CD14-positive monocyte (primary cell): ENCODE measurements at regions not wholly inside any gene's neighbourhood (a gene's known extent, or its start where the extent isn't known, plus 50 kb on each side); places are given as distances from the start of the nearest gene placed in this dataset.

Experiments used
- DNase-seq, 3 donors: peaks; one replicate each; pipeline ENCODE4 v3.0.0-alpha.2; 2011 to 2022
- H2AFZ ChIP-seq: 2 replicates; pipeline ENCODE4 v1.6.0; 2012; ENCODE audit warnings: mild to moderate bottlenecking, low read depth, low read length, inconsistent platforms; ENCODE audit not compliant: insufficient read depth, poor library complexity, severe bottlenecking
- H3K27ac ChIP-seq, 2 donors: 1 replicate in 1 of 2; 2 replicates in 1 of 2; pipeline ENCODE4 v1.5.1; 2012 to 2013; ENCODE audit warnings: low read length in 2 of 2, control low read depth in 1 of 2, inconsistent platforms in 1 of 2, low read depth in 1 of 2, mild to moderate bottlenecking in 1 of 2
- H3K27me3 ChIP-seq, 2 donors: one replicate each; pipeline versions ENCODE4 v1.6.0 to v1.6.1; 2011 to 2013; ENCODE audit warnings: low read length in 2 of 2; ENCODE audit not compliant: control insufficient read depth in 2 of 2, insufficient read depth in 2 of 2
- H3K36me3 ChIP-seq, 2 donors: replicated peaks in 1 of 2; 1 replicate in 1 of 2; 2 replicates in 1 of 2; pipeline versions ENCODE4 v1.5.1 to v1.6.1; 2012 to 2013; ENCODE audit warnings: low read length in 2 of 2, control low read depth in 1 of 2, inconsistent platforms in 1 of 2, mild to moderate bottlenecking in 1 of 2; ENCODE audit not compliant: insufficient read depth in 2 of 2, control insufficient read depth in 1 of 2
- H3K4me1 ChIP-seq, 2 donors: 1 replicate in 1 of 2; 2 replicates in 1 of 2; pipeline versions ENCODE4 v1.5.1 to v1.6.1; 2012 to 2013; ENCODE audit warnings: low read length in 2 of 2, control low read depth in 1 of 2, inconsistent platforms in 1 of 2, mild to moderate bottlenecking in 1 of 2, moderate library complexity in 1 of 2; ENCODE audit not compliant: insufficient read depth in 2 of 2, control insufficient read depth in 1 of 2
- H3K4me2 ChIP-seq: replicated peaks from 2 replicates; pipeline ENCODE3; 2012; ENCODE audit warnings: low read length, moderate library complexity, mild to moderate bottlenecking; ENCODE audit not compliant: poor library complexity, severe bottlenecking; ENCODE audit errors: extremely low read depth
- H3K4me3 ChIP-seq, 3 experiments: fragments of 200-600 bp in 1 of 3; sonication (generic) in 1 of 3; replicated peaks in 1 of 3; 1 replicate in 2 of 3; 2 replicates in 1 of 3; pipeline ENCODE4 v1.5.1; 2011 to 2013; ENCODE audit warnings: low read length in 3 of 3, mild to moderate bottlenecking in 3 of 3, control low read depth in 2 of 3, low read depth in 2 of 3, inconsistent platforms in 1 of 3, moderate library complexity in 1 of 3
- H3K79me2 ChIP-seq: 2 replicates; pipeline ENCODE4 v1.6.0; 2012; ENCODE audit warnings: mild to moderate bottlenecking, control low read depth, inconsistent platforms, low read length, moderate library complexity; ENCODE audit not compliant: insufficient read depth
- H3K9ac ChIP-seq: 2 replicates; pipeline ENCODE4 v1.6.0; 2017; ENCODE audit warnings: low read length, mild to moderate bottlenecking; ENCODE audit not compliant: insufficient read depth, poor library complexity, severe bottlenecking
- H3K9me3 ChIP-seq, 2 donors: replicated peaks in 1 of 2; 1 replicate in 1 of 2; 2 replicates in 1 of 2; pipeline versions ENCODE4 v1.5.1 to v1.6.1; 2012 to 2013; ENCODE audit warnings: low read length in 2 of 2, control low read depth in 1 of 2; ENCODE audit not compliant: control insufficient read depth in 1 of 2, insufficient read depth in 1 of 2
- H4K20me1 ChIP-seq: 2 replicates; pipeline ENCODE4 v1.6.0; 2012; ENCODE audit warnings: mild to moderate bottlenecking, low read length, control low read depth, moderate library complexity; ENCODE audit not compliant: insufficient read depth
- H3K27ac Mint-ChIP-seq, 7 donors: one replicate each; pipeline ENCODE4 v1.8.0; 2020; ENCODE audit warnings: mild to moderate bottlenecking in 7 of 7, mixed read lengths in 7 of 7, moderate library complexity in 6 of 7, inconsistent platforms in 2 of 7
- H3K27me3 Mint-ChIP-seq, 3 donors: one replicate each; pipeline ENCODE4 v1.8.0; 2021 to 2022; ENCODE audit warnings: low read depth in 3 of 3, mild to moderate bottlenecking in 3 of 3, mixed read lengths in 3 of 3, moderate library complexity in 3 of 3, inconsistent platforms in 1 of 3
- H3K36me3 Mint-ChIP-seq, 2 donors: one replicate each; pipeline ENCODE4 v1.8.0; 2020; ENCODE audit warnings: mixed read lengths in 2 of 2, inconsistent platforms in 1 of 2, mild to moderate bottlenecking in 1 of 2
- H3K4me1 Mint-ChIP-seq: one replicate; pipeline ENCODE4 v1.8.0; 2020; ENCODE audit warnings: mild to moderate bottlenecking, mixed read lengths
- H3K4me3 Mint-ChIP-seq, 2 donors: one replicate each; pipeline ENCODE4 v1.8.0; 2020; ENCODE audit warnings: mild to moderate bottlenecking in 2 of 2, mixed read lengths in 2 of 2, moderate library complexity in 1 of 2
- H3K9me3 Mint-ChIP-seq, 7 donors: one replicate each; pipeline ENCODE4 v1.8.0; 2020 to 2022; ENCODE audit warnings: mixed read lengths in 7 of 7, mild to moderate bottlenecking in 6 of 7, moderate library complexity in 6 of 7, inconsistent platforms in 2 of 7
- CTCF ChIP-seq: fragments of 200-600 bp; IDR thresholded peaks from one replicate; pipeline ENCODE4 v1.8.0; 2022; ENCODE audit warnings: antibody characterized with exemption, mild to moderate bottlenecking
- WGBS: methylation state at CpG from one replicate; pipeline ENCODE4 v1.1.5; 2013; ENCODE audit warnings: missing lambda C conversion rate; ENCODE audit not compliant: insufficient coverage; 5-methylcytosine and 5-hydroxymethylcytosine counted together
- intact Hi-C, 2 donors: fragments of 100-400 bp; cut with micrococcal nuclease; formaldehyde crosslinking; loops; one replicate each; pipeline versions ENCODE4 v1.15.0 to v1.15.1; 2023

GRCh38 chr18:29008809-29009208 lies 831.9 kb upstream of the CDH2 start:
- Histone ChIP-seq H3K27me3 (no peaks in the 10 kb centered on the region), H4K20me1 (no peaks in the 10 kb centered on the region), H3K4me3 (no peak overlapping the region), H3K4me1 (no peaks in the 10 kb centered on the region), H3K9ac (no peak overlapping the region), H3K79me2 (no peaks in the 10 kb centered on the region), H2AFZ (no peak overlapping the region), H3K4me2 (no peak overlapping the region), H3K36me3 (no peaks in the 10 kb centered on the region), H3K27ac (no peak overlapping the region), H3K9me3 (no peaks in the 10 kb centered on the region)
- no peak for TF ChIP-seq CTCF
- no CpG with 5 or more reads among the region's 1 CpG for WGBS
- Mint-ChIP-seq H3K4me1 (no peaks in the 10 kb centered on the region), H3K27me3 (no peaks in the 10 kb centered on the region), H3K4me3 (no peak overlapping the region), H3K27ac (no peak overlapping the region), H3K9me3 (peaks cover 0 to 6% (median 0%) of the 10 kb centered on the region in 7 donors), H3K36me3 (no peaks in the 10 kb centered on the region)
- intact Hi-C loops, result no loop called here
- DNase-seq, result no peak

- Histone ChIP-seq H2AFZ (no peak overlapping the region), H3K27ac (no peak overlapping the region), H3K27me3 (no peaks in the 10 kb centered on the region), H3K79me2 (no peaks in the 10 kb centered on the region), H3K36me3 (no peaks in the 10 kb centered on the region), H3K4me3 (no peak overlapping the region), H3K4me1 (no peaks in the 10 kb centered on the region), H3K4me2 (no peak overlapping the region), H4K20me1 (no peaks in the 10 kb centered on the region), H3K9ac (no peak overlapping the region), H3K9me3 (no peaks in the 10 kb centered on the region)
- intact Hi-C loops, result no loop called here
- no peaks in the 10 kb centered on the region for H3K27me3 Mint-ChIP-seq
- peaks cover 0 to 6% (median 0%) of the 10 kb centered on the region in 7 donors for H3K9me3 Mint-ChIP-seq
- no peaks in the 10 kb centered on the region for H3K36me3 Mint-ChIP-seq
- no CpG with 5 or more reads among the region's 2 CpGs for WGBS
- H3K4me1 Mint-ChIP-seq, result no peaks in the 10 kb centered on the region
- TF ChIP-seq CTCF, result no peak
- DNase-seq, result no peak
- H3K27ac Mint-ChIP-seq, result no peak overlapping the region
- H3K4me3 Mint-ChIP-seq, result no peak overlapping the region
These were observed 831.2 kb upstream of the CDH2 start for GRCh38 chr18:29007986-29008654.
